Thymus (tissue), 11 donors: ENCODE measurements at regions not wholly inside any gene's neighbourhood (a gene's known extent, or its start where the extent isn't known, plus 50 kb on each side); places are given as distances from the start of the nearest gene placed in this dataset.
A peak's percentile ranks its signal among the peaks of the same experiment; 100 is the strongest.

Experiments used
- DNase-seq, 9 donors: peaks; one replicate each; pipeline ENCODE4 v3.0.0-alpha.2; 2013; ENCODE audit warnings: low spot score in 9 of 9, low read depth in 6 of 9, missing footprints in 1 of 9
- H3K27ac ChIP-seq, 2 donors: one replicate each; pipeline ENCODE4 v1.5.1; 2013; ENCODE audit warnings: control low read depth in 1 of 2, low read depth in 1 of 2, low read length in 1 of 2, mild to moderate bottlenecking in 1 of 2, moderate library complexity in 1 of 2
- H3K27me3 ChIP-seq, 2 donors: one replicate each; pipeline ENCODE4 v1.5.1; 2013; ENCODE audit warnings: low read length in 1 of 2; ENCODE audit not compliant: control insufficient read depth in 2 of 2, insufficient read depth in 1 of 2
- H3K36me3 ChIP-seq, 2 donors: one replicate each; pipeline ENCODE4 v1.5.1; 2013; ENCODE audit warnings: low read length in 1 of 2, mild to moderate bottlenecking in 1 of 2, moderate library complexity in 1 of 2; ENCODE audit not compliant: control insufficient read depth in 2 of 2, insufficient read depth in 2 of 2
- H3K4me1 ChIP-seq, 2 donors: one replicate each; pipeline ENCODE4 v1.5.1; 2013; ENCODE audit warnings: low read length in 2 of 2; ENCODE audit not compliant: control insufficient read depth in 2 of 2, insufficient read depth in 2 of 2
- H3K4me3 ChIP-seq, 2 donors: one replicate each; pipeline ENCODE4 v1.5.1; 2013; ENCODE audit warnings: low read length in 2 of 2, control low read depth in 1 of 2, mild to moderate bottlenecking in 1 of 2
- H3K9me3 ChIP-seq, 2 donors: one replicate each; pipeline ENCODE4 v1.5.1; 2013; ENCODE audit warnings: low read length in 1 of 2, mild to moderate bottlenecking in 1 of 2; ENCODE audit not compliant: control insufficient read depth in 2 of 2, insufficient read depth in 1 of 2
- WGBS: extraction: QIAGEN DNeasy Blood & Tissue Kit; methylation state at CpG from one replicate; pipeline ENCODE4 v1.1.7; 2013; 5-methylcytosine and 5-hydroxymethylcytosine counted together
- donor health status: healthy.

DNA sequence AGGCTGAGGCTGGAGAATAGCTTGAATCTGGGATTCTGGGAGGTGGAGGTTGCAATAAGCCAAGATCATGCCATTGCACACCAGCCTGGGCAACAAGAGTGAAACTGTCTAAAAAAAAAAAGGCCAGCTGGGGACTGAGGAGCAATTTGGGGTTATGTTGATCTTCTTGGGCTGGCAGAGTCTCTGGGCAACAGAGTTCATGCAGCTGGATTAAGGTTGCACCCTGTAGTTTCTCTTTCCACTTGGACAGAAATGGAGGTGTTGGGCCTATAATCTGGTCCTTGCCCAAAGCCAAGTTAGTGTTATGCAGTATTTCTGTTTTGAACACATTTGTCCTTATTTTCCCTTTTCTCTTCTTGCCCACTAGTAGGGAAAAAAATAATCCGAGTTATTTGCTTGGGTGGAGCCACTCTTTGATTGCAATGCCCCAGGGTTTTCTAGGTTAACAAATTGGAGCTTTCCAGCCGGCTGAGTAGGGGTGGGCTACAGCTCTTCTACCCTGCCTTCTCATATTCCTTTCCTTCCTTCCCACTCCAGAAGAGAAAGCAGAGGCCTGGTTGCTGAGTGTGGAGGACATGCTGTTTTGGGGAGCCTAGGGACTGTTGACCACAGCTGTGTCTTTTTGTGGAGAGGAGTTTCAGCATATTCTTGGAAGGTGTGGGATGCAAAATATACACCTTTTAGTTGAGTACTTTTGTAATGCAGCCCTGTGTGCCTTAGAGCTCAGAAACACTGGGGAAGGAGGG, 213.9 kb downstream of the SOX4 start:
- peaks cover 4 to 13% of the 10 kb centered on the region in 2 donors for H3K4me1 ChIP-seq

DNA sequence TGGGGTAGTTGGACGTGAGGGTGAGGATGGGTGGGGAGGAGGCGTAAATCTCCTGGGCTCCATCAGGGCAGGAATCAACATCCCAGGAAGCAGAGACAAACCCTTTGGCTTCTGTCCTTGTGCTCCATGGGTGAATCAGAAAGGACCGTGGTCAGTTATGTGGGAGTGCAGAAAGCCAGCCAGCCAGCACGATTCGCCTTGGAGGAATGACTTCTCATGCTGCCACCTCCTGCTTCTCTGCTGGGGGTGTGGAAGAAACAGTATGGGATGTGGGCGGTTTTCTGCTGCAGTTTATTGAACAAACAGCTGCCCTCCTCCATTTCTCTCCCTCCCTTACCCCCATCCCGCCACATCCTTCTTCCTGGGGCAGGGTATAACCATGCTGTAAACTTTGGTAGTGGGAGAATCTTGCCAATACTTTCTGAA, 214.5 kb downstream of the SOX4 start:
- 93% methylated on average over 7 of the region's 7 CpGs for WGBS
- Histone ChIP-seq H3K27ac (no peak overlapping the region), H3K4me3 (no peak overlapping the region)

More for the DNA sequence above, 213.9 kb downstream of the SOX4 start:
- no peak for DNase-seq
- Histone ChIP-seq H3K27ac (no peak overlapping the region), H3K9me3 (no peaks in the 10 kb centered on the region), H3K36me3 (no peaks in the 10 kb centered on the region), H3K4me3 (no peak overlapping the region), H3K27me3 (no peaks in the 10 kb centered on the region)
- 94% methylated on average over 2 of the region's 2 CpGs for WGBS

GRCh38 chr6:21808551-21809242, 215.1 kb downstream of the SOX4 start:
- H3K27me3 ChIP-seq, result no peaks in the 10 kb centered on the region
- H3K4me1 ChIP-seq, result peaks cover 4 to 13% of the 10 kb centered on the region in 2 donors
- no peak overlapping the region for H3K4me3 ChIP-seq
- no peaks in the 10 kb centered on the region for H3K36me3 ChIP-seq
- peak overlapping the region in 1 of 2 donors; percentile 25 for H3K27ac ChIP-seq
- no peak for DNase-seq
- no peaks in the 10 kb centered on the region for H3K9me3 ChIP-seq
- WGBS, result 88% methylated on average over 16 of the region's 16 CpGs

More for the DNA sequence above, 214.5 kb downstream of the SOX4 start:
- DNase-seq, result no peak
- peaks cover 4 to 13% of the 10 kb centered on the region in 2 donors for H3K4me1 ChIP-seq
- no peaks in the 10 kb centered on the region for H3K36me3 ChIP-seq
- no peaks in the 10 kb centered on the region for H3K27me3 ChIP-seq
- no peaks in the 10 kb centered on the region for H3K9me3 ChIP-seq

DNA sequence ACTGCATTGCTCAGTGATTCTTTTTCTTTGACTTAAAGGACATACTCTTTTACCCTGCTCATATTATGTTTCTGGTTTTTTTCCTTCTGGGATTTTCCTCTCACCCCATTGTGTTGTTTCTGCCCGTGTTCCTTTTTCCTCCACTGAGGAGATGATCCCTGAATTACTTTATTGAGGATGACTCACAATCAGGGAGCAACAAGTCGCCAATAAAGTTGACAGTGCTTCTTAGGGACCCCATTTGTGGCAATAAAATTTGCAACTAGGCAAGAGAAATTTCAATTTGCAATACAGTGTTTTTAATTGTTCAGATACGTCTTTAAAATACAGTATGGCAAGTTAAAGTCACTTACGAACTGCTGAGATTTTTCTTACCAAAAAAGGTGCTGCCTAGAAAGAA, 217.9 kb downstream of the SOX4 start:
- no peak overlapping the region for H3K27ac ChIP-seq
- WGBS, result 97% methylated on average over 4 of the region's 4 CpGs
- DNase-seq, result no peak
- no peaks in the 10 kb centered on the region for H3K36me3 ChIP-seq
- no peaks in the 10 kb centered on the region for H3K9me3 ChIP-seq
- no peaks in the 10 kb centered on the region for H3K27me3 ChIP-seq
- H3K4me3 ChIP-seq, result no peak overlapping the region
- peaks cover 4 to 13% of the 10 kb centered on the region in 2 donors for H3K4me1 ChIP-seq

DNA sequence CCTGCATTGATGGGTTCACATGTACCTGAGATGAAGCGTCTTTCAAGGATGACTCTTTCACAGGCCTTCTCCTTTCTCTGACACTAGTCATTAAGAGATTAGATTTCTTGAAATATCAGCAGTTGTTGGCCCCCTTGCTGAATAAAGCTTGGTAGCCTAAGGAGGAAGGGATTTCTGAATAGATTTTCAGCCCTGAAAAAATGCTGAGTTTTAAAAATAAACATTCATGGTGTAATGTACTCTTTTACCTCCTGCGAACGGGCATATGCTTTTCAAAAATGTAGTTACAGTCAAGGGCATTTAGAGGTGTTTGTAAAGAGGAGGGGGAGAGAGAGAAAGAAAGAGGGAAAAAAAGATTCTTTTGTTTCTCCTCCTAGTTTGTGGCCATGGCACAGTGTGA, 222.7 kb downstream of the SOX4 start:
- DNase-seq, result no peak
- no peak overlapping the region for H3K27ac ChIP-seq
- no peak overlapping the region for H3K4me3 ChIP-seq
- H3K9me3 ChIP-seq, result no peaks in the 10 kb centered on the region
- H3K4me1 ChIP-seq, result no peaks in the 10 kb centered on the region
- no peaks in the 10 kb centered on the region for H3K36me3 ChIP-seq
- no peaks in the 10 kb centered on the region for H3K27me3 ChIP-seq
- 95% methylated on average over 3 of the region's 3 CpGs for WGBS

- Histone ChIP-seq H3K27ac (no peak overlapping the region), H3K36me3 (no peaks in the 10 kb centered on the region), H3K27me3 (no peaks in the 10 kb centered on the region), H3K4me1 (peaks cover 0 to 3% of the 10 kb centered on the region in 2 donors), H3K9me3 (no peaks in the 10 kb centered on the region), H3K4me3 (no peak overlapping the region)
- WGBS, result 98% methylated on average over 6 of the region's 6 CpGs
- DNase-seq, result no peak
These were observed 226.9 kb downstream of the SOX4 start for GRCh38 chr6:21820442-21820841.

DNA sequence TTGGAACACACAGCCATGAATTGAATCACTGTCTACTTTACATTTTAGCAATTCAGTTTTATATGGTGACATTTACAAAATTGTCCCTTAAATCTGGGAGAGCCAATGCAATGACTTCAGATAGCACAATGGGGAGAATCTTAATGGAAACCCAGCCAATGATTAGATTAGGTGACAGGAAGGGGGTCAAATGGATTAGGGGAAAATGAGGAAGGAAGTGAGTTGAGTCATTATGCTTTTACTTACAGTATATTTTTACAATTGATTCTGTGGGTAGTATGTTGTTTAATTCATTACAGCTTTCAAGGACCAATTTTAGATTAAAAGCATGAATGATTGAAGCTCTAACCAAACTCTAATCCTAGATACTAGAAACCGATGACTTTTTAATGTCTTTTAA, 229.8 kb downstream of the SOX4 start:
- no peaks in the 10 kb centered on the region for H3K27me3 ChIP-seq
- WGBS, result 74% methylated on average over 1 of the region's 1 CpG
- peaks cover 10 to 22% of the 10 kb centered on the region in 2 donors for H3K4me1 ChIP-seq
- no peaks in the 10 kb centered on the region for H3K36me3 ChIP-seq
- no peak for DNase-seq
- H3K4me3 ChIP-seq, result no peak overlapping the region
- H3K27ac ChIP-seq, result no peak overlapping the region
- H3K9me3 ChIP-seq, result no peaks in the 10 kb centered on the region

DNA sequence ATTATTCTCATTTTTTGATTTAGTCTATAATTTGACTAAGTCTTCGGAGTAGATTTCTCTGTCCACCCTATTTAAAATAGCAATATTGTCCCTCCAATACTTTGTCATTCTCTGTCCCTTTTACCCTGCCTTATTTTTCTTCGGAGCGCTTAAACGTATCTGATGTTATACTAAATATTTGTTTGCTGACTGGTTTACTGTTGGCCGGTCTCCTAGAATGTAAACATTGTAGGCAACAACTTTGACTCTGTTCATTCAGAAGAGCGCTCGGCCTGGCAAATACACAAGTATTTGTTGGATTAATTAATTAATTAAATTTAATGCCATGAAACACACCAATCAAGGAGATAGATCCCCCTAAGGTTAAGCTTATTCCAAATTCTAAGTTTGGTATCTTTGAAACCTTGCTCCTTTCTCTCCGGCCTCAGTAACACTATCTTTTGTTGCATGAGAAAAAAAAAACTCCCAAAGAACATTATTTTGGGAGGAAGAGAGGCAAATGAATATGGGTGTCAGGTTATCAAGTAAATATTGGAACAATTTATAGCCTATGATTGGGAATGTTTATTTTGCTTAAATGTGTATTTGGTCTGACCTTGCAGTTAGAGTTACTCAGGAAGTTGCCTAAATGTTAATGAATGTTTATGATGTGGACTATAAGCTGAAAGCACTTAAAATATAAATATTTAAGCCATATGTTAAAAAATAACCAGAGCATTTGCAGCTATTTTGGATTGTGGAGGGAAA, 231.1 kb downstream of the SOX4 start:
- H3K4me3 ChIP-seq, result no peak overlapping the region
- no peak for DNase-seq
- peaks cover 11 to 28% of the 10 kb centered on the region in 2 donors for H3K4me1 ChIP-seq
- H3K36me3 ChIP-seq, result no peaks in the 10 kb centered on the region
- whole genome bisulfite sequencing, result 84% methylated on average over 8 of the region's 8 CpGs
- H3K9me3 ChIP-seq, result no peaks in the 10 kb centered on the region
- H3K27ac ChIP-seq, result no peak overlapping the region
- no peaks in the 10 kb centered on the region for H3K27me3 ChIP-seq

DNA sequence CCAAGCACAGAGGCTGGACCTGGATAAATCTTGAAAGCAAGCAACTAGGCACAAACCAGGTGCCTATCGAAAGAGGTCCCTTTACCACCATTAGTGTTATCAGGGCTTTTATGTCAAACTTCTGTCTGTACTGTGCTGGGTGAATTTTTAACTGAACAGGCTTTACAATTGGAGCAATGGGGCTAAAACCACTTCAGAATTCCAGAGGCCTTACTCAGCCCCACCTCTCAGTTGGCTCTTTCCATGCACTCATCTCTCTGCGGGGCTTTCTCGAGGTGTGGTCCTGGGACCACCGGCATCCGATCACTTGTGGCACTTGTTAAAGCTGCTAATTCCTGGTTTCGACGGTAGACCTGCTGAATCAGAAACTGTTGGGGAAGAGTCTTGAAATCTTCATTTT, 232.5 kb downstream of the SOX4 start:
- peaks cover 12 to 32% of the 10 kb centered on the region in 2 donors for H3K4me1 ChIP-seq
- 97% methylated on average over 7 of the region's 7 CpGs for WGBS
- no peak for DNase-seq

More for the DNA sequence above, 232.5 kb downstream of the SOX4 start:
- Histone ChIP-seq H3K27ac (no peak overlapping the region), H3K27me3 (no peaks in the 10 kb centered on the region), H3K4me3 (no peak overlapping the region), H3K9me3 (no peaks in the 10 kb centered on the region), H3K36me3 (no peaks in the 10 kb centered on the region)
